GM18511 (cell line): ENCODE measurements at regions not wholly inside any gene's neighbourhood (a gene's known extent, or its start where the extent isn't known, plus 50 kb on each side); places are given as distances from the start of the nearest gene placed in this dataset.

Experiments used
- ATAC-seq: cut with Tn5 transposase; IDR thresholded peaks from one replicate; pipeline ENCODE4 v1.9.1; 2021; ENCODE audit warnings: mild to moderate bottlenecking, moderate library complexity; ENCODE audit not compliant: unreplicated experiment

GRCh38 chr20:21033817-21034216 is 72.3 kb downstream of the LINC00237 start:
- no peak for ATAC-seq

- no peak for ATAC-seq
Measured at GRCh38 chr20:21031666-21032065, 74.5 kb downstream of the LINC00237 start.

GRCh38 chr20:21029341-21029740 is 76.8 kb downstream of the LINC00237 start:
- no peak for ATAC-seq

GRCh38 chr20:21028921-21029320 is 77.2 kb downstream of the LINC00237 start:
- ATAC-seq, result no peak

- no peak for ATAC-seq
Measured at GRCh38 chr20:21028436-21028835, 77.7 kb downstream of the LINC00237 start.

- ATAC-seq, result no peak
Measured at GRCh38 chr20:21027569-21027968, 78.6 kb downstream of the LINC00237 start.

- ATAC-seq, result no peak
Measured at GRCh38 chr20:21026951-21027350, 79.2 kb downstream of the LINC00237 start.

GRCh38 chr20:21024420-21024819 is 81.7 kb downstream of the LINC00237 start:
- ATAC-seq, result no peak

GRCh38 chr20:21022925-21023324 is 83.2 kb downstream of the LINC00237 start:
- ATAC-seq, result no peak

GRCh38 chr20:21021472-21021790 is 84.7 kb downstream of the LINC00237 start:
- ATAC-seq, result no peak

- ATAC-seq, result no peak
Measured at GRCh38 chr20:21020659-21021471, 85.3 kb downstream of the LINC00237 start.

- ATAC-seq, result no peak
Measured at GRCh38 chr20:21019814-21020658, 86.1 kb downstream of the LINC00237 start.

GRCh38 chr20:21019468-21019813 is 86.7 kb downstream of the LINC00237 start:
- no peak for ATAC-seq

- ATAC-seq, result no peak
Measured at GRCh38 chr20:21018576-21018975, 87.6 kb downstream of the LINC00237 start.

GRCh38 chr20:21017528-21018085 is 88.6 kb downstream of the LINC00237 start:
- no peak for ATAC-seq

GRCh38 chr20:21016751-21017150 is 89.4 kb downstream of the LINC00237 start:
- ATAC-seq, result no peak

GRCh38 chr20:21014528-21014927 is 91.6 kb downstream of the LINC00237 start:
- no peak for ATAC-seq

GRCh38 chr20:21008951-21009350 is 97.2 kb downstream of the LINC00237 start:
- ATAC-seq, result no peak

- ATAC-seq, result no peak
Measured at GRCh38 chr20:21006611-21007010, 99.5 kb downstream of the LINC00237 start.

- ATAC-seq, result no peak
Measured at GRCh38 chr20:21004386-21005076, 101.6 kb downstream of the LINC00237 start.

- ATAC-seq, result no peak
Measured at GRCh38 chr20:21003902-21004301, 102.3 kb downstream of the LINC00237 start.
